Testis (tissue), 2 donors: ENCODE measurements at regions not wholly inside any gene's neighbourhood (a gene's known extent, or its start where the extent isn't known, plus 50 kb on each side); places are given as distances from the start of the nearest gene placed in this dataset.

Experiments used
- DNase-seq: peaks from one replicate; pipeline ENCODE4 v3.0.0-alpha.2; 2019
- H3K27ac ChIP-seq, 2 donors: fragments of 200-600 bp; sonication (generic); one replicate each; pipeline ENCODE4 v1.5.1; 2019
- H3K27me3 ChIP-seq: fragments of 200-600 bp; sonication (generic); one replicate; pipeline ENCODE4 v1.5.1; 2019
- H3K36me3 ChIP-seq: fragments of 200-600 bp; sonication (generic); one replicate; pipeline ENCODE4 v1.5.1; 2017; ENCODE audit warnings: low read depth; ENCODE audit errors: missing control alignments
- H3K4me1 ChIP-seq: fragments of 200-600 bp; sonication (generic); one replicate; pipeline ENCODE4 v1.5.1; 2019
- H3K4me3 ChIP-seq, 2 donors: fragments of 200-600 bp; sonication (generic); one replicate each; pipeline ENCODE4 v1.5.1; 2017 to 2019
- H3K9me3 ChIP-seq: fragments of 200-600 bp; sonication (generic); one replicate; pipeline ENCODE4 v1.5.1; 2017
- CTCF ChIP-seq, 3 experiments: fragments of 450-650 bp in 2 of 3; fragments of 200-600 bp in 1 of 3; sonication (generic) in 1 of 3; IDR thresholded peaks; one replicate each; pipeline ENCODE4 v1.5.1; 2016 to 2019; ENCODE audit warnings: antibody characterized with exemption in 3 of 3, mild to moderate bottlenecking in 2 of 3, moderate library complexity in 1 of 3
- POLR2A ChIP-seq: fragments of 450-650 bp; IDR thresholded peaks from one replicate; pipeline ENCODE4 v1.6.1; 2017; ENCODE audit warnings: antibody characterized with exemption, mild to moderate bottlenecking, moderate library complexity
- WGBS, 2 donors: methylation state at CpG; one replicate each; pipeline ENCODE4 v1.1.5; 2018; 5-methylcytosine and 5-hydroxymethylcytosine counted together
- intact Hi-C: fragments of 100-400 bp; cut with DNase I; formaldehyde crosslinking; loops from one replicate; pipeline ENCODE4 v1.15.1; 2023; ENCODE audit warnings: low total_unique reads

GRCh38 chr13:33364192-33364591 lies 78.6 kb upstream of the STARD13 start:
- Histone ChIP-seq H3K27ac (no peak overlapping the region), H3K27me3 (no peaks in the 10 kb centered on the region), H3K9me3 (no peaks in the 10 kb centered on the region), H3K36me3 (no peaks in the 10 kb centered on the region), H3K4me3 (no peak overlapping the region), H3K4me1 (no peaks in the 10 kb centered on the region)
- no peak for TF ChIP-seq POLR2A
- no peak for TF ChIP-seq CTCF (IDR thresholded peaks at IDR 0.05)
- DNase-seq = no peak
- WGBS, 2 donors = 67 to 72% methylated on average over 5 of the region's 5 CpGs
- intact Hi-C loops = no loop called here

- no peak for DNase-seq
- Histone ChIP-seq H3K4me3 (no peak overlapping the region), H3K27ac (no peak overlapping the region), H3K4me1 (no peaks in the 10 kb centered on the region), H3K36me3 (no peaks in the 10 kb centered on the region), H3K27me3 (no peaks in the 10 kb centered on the region), H3K9me3 (no peaks in the 10 kb centered on the region)
- 83 to 88% methylated on average over 6 of the region's 6 CpGs for WGBS, 2 donors
- intact Hi-C loops = no loop called here
- TF ChIP-seq POLR2A = no peak
- no peak for TF ChIP-seq CTCF (IDR thresholded peaks at IDR 0.05)
These were observed 81.0 kb upstream of the STARD13 start for GRCh38 chr13:33366469-33367062.

GRCh38 chr13:33367171-33367895 lies 81.8 kb upstream of the STARD13 start:
- intact Hi-C loops = no loop called here
- WGBS, 2 donors = 71 to 87% methylated on average over 2 of the region's 2 CpGs
- no peaks in the 10 kb centered on the region for H3K36me3 ChIP-seq
- no peaks in the 10 kb centered on the region for H3K4me1 ChIP-seq
- H3K9me3 ChIP-seq = no peaks in the 10 kb centered on the region
- no peaks in the 10 kb centered on the region for H3K27me3 ChIP-seq
- TF ChIP-seq POLR2A = no peak
- no peak for TF ChIP-seq CTCF (IDR thresholded peaks at IDR 0.05)
- no peak overlapping the region for H3K27ac ChIP-seq
- DNase-seq = no peak
- H3K4me3 ChIP-seq = no peak overlapping the region

GRCh38 chr13:33367926-33368325 lies 82.4 kb upstream of the STARD13 start:
- Histone ChIP-seq H3K4me1 (no peaks in the 10 kb centered on the region), H3K4me3 (no peak overlapping the region), H3K27ac (no peak overlapping the region), H3K36me3 (no peaks in the 10 kb centered on the region), H3K27me3 (no peaks in the 10 kb centered on the region), H3K9me3 (no peaks in the 10 kb centered on the region)
- TF ChIP-seq POLR2A = no peak
- TF ChIP-seq CTCF (IDR thresholded peaks at IDR 0.05) = no peak
- no peak for DNase-seq
- intact Hi-C loops = no loop called here
- WGBS, 2 donors = 54 to 56% methylated on average over 5 of the region's 5 CpGs

GRCh38 chr13:33369073-33369472 lies 83.5 kb upstream of the STARD13 start:
- Histone ChIP-seq H3K27ac (no peak overlapping the region), H3K9me3 (no peaks in the 10 kb centered on the region), H3K4me1 (no peaks in the 10 kb centered on the region), H3K4me3 (no peak overlapping the region), H3K36me3 (no peaks in the 10 kb centered on the region), H3K27me3 (no peaks in the 10 kb centered on the region)
- intact Hi-C loops = no loop called here
- DNase-seq = no peak
- TF ChIP-seq POLR2A (no peak), CTCF (IDR thresholded peaks at IDR 0.05) (no peak)
- 77 to 82% methylated on average over 3 of the region's 3 CpGs for WGBS, 2 donors
